ENCODE measurements at regions not wholly inside any gene's neighbourhood (a gene's known extent, or its start where the extent isn't known, plus 50 kb on each side); places are given as distances from the start of the nearest gene placed in this dataset.

- no peak overlapping the region for H3K4me3 Mint-ChIP-seq
- H3K4me3 ChIP-seq, result no peak overlapping the region
- no peaks in the 10 kb centered on the region for H3F3A ChIP-seq (ENCODE audit: low read depth)
- no peaks in the 10 kb centered on the region for H3K9me3 ChIP-seq (ENCODE audit: low read depth)
- H3K79me2 ChIP-seq (ENCODE audit: low read depth), result no peaks in the 10 kb centered on the region
- peaks cover 12% of the 10 kb centered on the region for H3K27me3 ChIP-seq
- H2AFZ ChIP-seq (replicated peaks), result no peak overlapping the region
- no peak for DNase-seq (ENCODE audit: low spot score)
- no peak overlapping the region for H3K4me2 ChIP-seq
- H4K20me1 ChIP-seq (ENCODE audit: low read depth), result no peaks in the 10 kb centered on the region
- peaks cover 14% of the 10 kb centered on the region for H3K27me3 Mint-ChIP-seq (ENCODE audit: insufficient read depth, low read depth)
- H3K36me3 ChIP-seq, result no peaks in the 10 kb centered on the region
- H3K27ac Mint-ChIP-seq, result no peak overlapping the region
- TF ChIP-seq CTCF (IDR thresholded peaks at IDR 0.05) (no peak), EZH2phosphoT487 (IDR thresholded peaks at IDR 0.05) (no peak), EZH2 (IDR thresholded peaks at IDR 0.05) (no peak)
- no peaks in the 10 kb centered on the region for H3K36me3 Mint-ChIP-seq
- H3K9me3 Mint-ChIP-seq, result no peaks in the 10 kb centered on the region
- peaks cover 7% of the 10 kb centered on the region for H3K4me1 ChIP-seq
- no peak overlapping the region for H3K27ac ChIP-seq
- no peak overlapping the region for H3K9ac ChIP-seq
- H3K4me1 Mint-ChIP-seq, result peaks cover 27% of the 10 kb centered on the region
These were observed 128.0 kb upstream of the NKX1-1 start for GRCh38 chr4:1534095-1534872.

GRCh38 chr4:1533501-1534064, 127.3 kb upstream of the NKX1-1 start:
- no peaks in the 10 kb centered on the region for H3K36me3 Mint-ChIP-seq
- H3K27ac ChIP-seq, result no peak overlapping the region
- H3K4me1 Mint-ChIP-seq, result peaks cover 27% of the 10 kb centered on the region

GRCh38 chr4:1532549-1533395, 126.5 kb upstream of the NKX1-1 start:
- peaks cover 19% of the 10 kb centered on the region for H3K27me3 Mint-ChIP-seq (ENCODE audit: insufficient read depth, low read depth)

More at GRCh38 chr4:1533501-1534064, 127.3 kb upstream of the NKX1-1 start:
- no peaks in the 10 kb centered on the region for H3K9me3 Mint-ChIP-seq
- H3K4me3 ChIP-seq, result no peak overlapping the region
- no peak overlapping the region for H3K9ac ChIP-seq
- no peaks in the 10 kb centered on the region for H3K9me3 ChIP-seq (ENCODE audit: low read depth)
- no peak overlapping the region for H3K4me2 ChIP-seq
- H3K27me3 Mint-ChIP-seq (ENCODE audit: insufficient read depth, low read depth), result peaks cover 14% of the 10 kb centered on the region
- no peaks in the 10 kb centered on the region for H3F3A ChIP-seq (ENCODE audit: low read depth)
- no peak overlapping the region for H3K4me3 Mint-ChIP-seq
- H3K79me2 ChIP-seq (ENCODE audit: low read depth), result no peaks in the 10 kb centered on the region
- no peak for DNase-seq (ENCODE audit: low spot score)
- H3K27me3 ChIP-seq, result peaks cover 19% of the 10 kb centered on the region
- H2AFZ ChIP-seq (replicated peaks), result no peak overlapping the region
- H3K4me1 ChIP-seq, result peaks cover under 1% of the 10 kb centered on the region
- no peaks in the 10 kb centered on the region for H3K36me3 ChIP-seq
- H4K20me1 ChIP-seq (ENCODE audit: low read depth), result no peaks in the 10 kb centered on the region
- H3K27ac Mint-ChIP-seq, result peak overlapping the region; percentile 91
- TF ChIP-seq EZH2phosphoT487 (IDR thresholded peaks at IDR 0.05) (no peak), CTCF (IDR thresholded peaks at IDR 0.05) (no peak), EZH2 (IDR thresholded peaks at IDR 0.05) (no peak)

More at GRCh38 chr4:1532549-1533395, 126.5 kb upstream of the NKX1-1 start:
- Mint-ChIP-seq H3K9me3 (no peaks in the 10 kb centered on the region), H3K27ac (peak overlapping the region; percentile 91), H3K4me3 (no peak overlapping the region), H3K36me3 (no peaks in the 10 kb centered on the region), H3K4me1 (peaks cover 27% of the 10 kb centered on the region)
- Histone ChIP-seq H3K4me3 (no peak overlapping the region), H3K27ac (no peak overlapping the region), H3K4me2 (no peak overlapping the region), H4K20me1 (ENCODE audit: low read depth) (no peaks in the 10 kb centered on the region), H3K9ac (no peak overlapping the region), H3K36me3 (no peaks in the 10 kb centered on the region), H2AFZ (replicated peaks) (no peak overlapping the region), H3K79me2 (ENCODE audit: low read depth) (no peaks in the 10 kb centered on the region), H3F3A (ENCODE audit: low read depth) (no peaks in the 10 kb centered on the region), H3K9me3 (ENCODE audit: low read depth) (no peaks in the 10 kb centered on the region), H3K27me3 (peaks cover 27% of the 10 kb centered on the region), H3K4me1 (no peaks in the 10 kb centered on the region)
- TF ChIP-seq CTCF (IDR thresholded peaks at IDR 0.05) (no peak), EZH2phosphoT487 (IDR thresholded peaks at IDR 0.05) (no peak), EZH2 (IDR thresholded peaks at IDR 0.05) (no peak)
- no peak for DNase-seq (ENCODE audit: low spot score)

Measured in neural progenitor cell (in vitro differentiated cells).